ENCODE measurements at regions not wholly inside any gene's neighbourhood (a gene's known extent, or its start where the extent isn't known, plus 50 kb on each side); places are given as distances from the start of the nearest gene placed in this dataset.

DNA sequence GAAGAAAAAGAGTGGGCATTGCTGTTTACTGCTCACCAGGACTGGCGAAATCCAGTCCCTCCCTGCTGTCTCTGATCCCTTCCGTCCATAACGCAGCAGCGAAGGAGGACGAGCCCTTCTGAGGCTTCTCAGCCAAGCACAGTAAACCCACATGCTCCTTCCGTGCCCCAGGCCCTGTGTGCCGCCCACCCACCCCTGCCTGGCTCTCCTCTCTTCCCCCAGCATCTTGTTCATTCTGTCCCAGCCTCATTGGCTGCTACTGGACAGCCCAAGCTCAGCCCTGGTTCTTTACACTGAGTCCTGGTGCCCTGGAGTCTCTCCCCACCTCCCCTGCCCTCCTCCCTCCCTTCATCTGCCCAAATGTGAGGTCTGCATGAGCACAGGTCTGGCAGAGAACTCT lies 559.7 kb downstream of the BRD1 start:
- H3K9me3 Mint-ChIP-seq, result no peaks in the 10 kb centered on the region
- no peak overlapping the region for H3K27ac Mint-ChIP-seq
- H3K4me3 Mint-ChIP-seq, result no peak overlapping the region
- DNase-seq, result no peak
- H3K4me1 Mint-ChIP-seq, result no peaks in the 10 kb centered on the region
- ATAC-seq, result no peak
- H3K27me3 Mint-ChIP-seq, result peaks cover 77% of the 10 kb centered on the region

DNA sequence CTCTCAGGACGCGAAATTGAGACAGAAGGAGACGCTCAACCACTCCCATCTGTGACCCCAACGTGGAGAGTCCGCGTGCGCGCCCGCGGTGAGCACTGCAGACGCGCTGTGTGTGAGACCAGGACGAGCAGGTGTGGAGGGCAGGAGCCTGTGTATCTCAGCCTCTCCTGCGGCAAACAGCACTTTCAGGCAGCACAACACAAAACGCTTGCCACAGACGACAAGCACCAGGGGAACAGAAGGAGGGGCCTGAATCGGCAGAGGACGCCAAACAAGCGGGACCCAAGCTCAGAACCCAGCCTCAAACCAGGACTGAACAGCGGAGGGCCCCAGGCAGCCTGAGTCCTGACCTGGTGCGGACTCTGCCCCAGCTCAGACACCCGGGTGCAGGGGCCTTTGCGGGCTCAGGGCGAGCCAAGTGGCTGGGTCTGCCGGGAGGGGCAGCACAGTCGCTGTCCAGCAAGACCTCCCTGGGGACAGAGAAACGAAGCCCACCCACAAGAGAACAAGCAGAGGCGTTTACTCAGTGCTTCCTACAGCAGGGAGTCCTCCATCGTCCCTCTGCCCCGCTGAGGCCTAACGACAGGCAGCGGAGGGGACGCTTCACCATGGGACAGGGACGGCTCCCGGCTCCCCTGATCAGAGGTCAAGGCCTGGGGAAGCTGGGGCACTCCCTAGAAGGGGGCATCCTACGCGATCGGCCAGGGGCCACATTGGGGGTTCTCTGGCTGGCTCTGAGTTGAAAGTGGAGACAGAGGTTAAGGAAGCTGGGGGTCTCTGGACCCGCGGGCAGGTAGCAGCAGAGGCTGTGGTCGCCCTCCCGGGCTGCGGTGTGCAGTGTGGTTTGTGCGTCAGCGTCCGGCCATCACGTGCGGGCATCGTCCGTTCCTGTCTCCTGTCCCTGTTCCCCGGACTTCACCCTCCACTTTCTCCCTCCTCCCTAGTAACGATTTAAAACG lies 560.8 kb downstream of the BRD1 start:
- no peaks in the 10 kb centered on the region for H3K9me3 Mint-ChIP-seq
- H3K4me1 Mint-ChIP-seq, result no peaks in the 10 kb centered on the region
- no peak overlapping the region for H3K4me3 Mint-ChIP-seq
- H3K27me3 Mint-ChIP-seq, result peaks cover 66% of the 10 kb centered on the region
- DNase-seq, result no peak
- ATAC-seq, result no peak
- H3K27ac Mint-ChIP-seq, result no peak overlapping the region

DNA sequence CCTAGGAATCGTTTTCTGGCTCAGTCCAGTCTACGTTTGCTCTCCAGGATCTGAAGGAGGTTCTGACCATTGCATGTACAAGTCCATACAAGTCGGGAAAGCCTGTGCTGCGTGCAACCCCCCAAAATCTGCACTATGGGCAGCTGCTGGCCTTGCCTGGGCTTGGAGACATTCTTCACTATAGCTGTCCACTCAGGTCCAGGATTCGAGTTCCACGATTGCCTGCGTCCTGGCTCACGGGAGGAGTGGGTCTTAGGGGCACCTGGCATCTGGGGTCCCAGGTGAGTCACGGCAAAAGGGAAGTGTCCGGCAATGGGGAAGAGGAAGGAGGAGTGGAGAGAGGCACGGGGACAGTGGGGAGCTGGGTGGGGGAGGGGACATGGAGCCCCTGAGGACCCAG lies 563.0 kb downstream of the BRD1 start:
- no peak for ATAC-seq
- no peaks in the 10 kb centered on the region for H3K9me3 Mint-ChIP-seq
- H3K27ac Mint-ChIP-seq, result no peak overlapping the region
- peaks cover 47% of the 10 kb centered on the region for H3K27me3 Mint-ChIP-seq
- no peak for DNase-seq
- H3K4me1 Mint-ChIP-seq, result no peaks in the 10 kb centered on the region
- no peak overlapping the region for H3K4me3 Mint-ChIP-seq

DNA sequence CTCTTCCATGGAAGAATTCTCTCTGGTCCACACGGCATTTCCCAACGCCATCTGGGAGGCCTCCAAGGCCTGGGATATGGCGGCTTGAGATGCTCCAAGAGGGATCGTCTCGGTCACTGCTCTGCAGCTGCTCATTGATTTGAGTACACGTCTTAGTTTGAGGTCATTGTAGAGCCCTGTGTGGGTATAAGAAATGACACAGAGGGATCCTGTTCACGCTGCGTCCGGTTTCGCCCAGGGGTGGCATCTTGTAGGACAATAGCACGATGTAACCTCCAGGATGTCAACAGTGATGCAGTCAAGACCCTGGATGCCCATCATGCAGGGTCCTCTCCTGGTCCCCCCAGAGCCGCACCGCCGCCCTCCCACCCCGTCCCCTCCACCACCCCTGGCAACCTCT lies 564.6 kb downstream of the BRD1 start:
- DNase-seq, result no peak
- no peak for ATAC-seq
- Mint-ChIP-seq H3K27me3 (peaks cover 31% of the 10 kb centered on the region), H3K27ac (no peak overlapping the region), H3K4me1 (no peaks in the 10 kb centered on the region), H3K4me3 (no peak overlapping the region), H3K9me3 (no peaks in the 10 kb centered on the region)

DNA sequence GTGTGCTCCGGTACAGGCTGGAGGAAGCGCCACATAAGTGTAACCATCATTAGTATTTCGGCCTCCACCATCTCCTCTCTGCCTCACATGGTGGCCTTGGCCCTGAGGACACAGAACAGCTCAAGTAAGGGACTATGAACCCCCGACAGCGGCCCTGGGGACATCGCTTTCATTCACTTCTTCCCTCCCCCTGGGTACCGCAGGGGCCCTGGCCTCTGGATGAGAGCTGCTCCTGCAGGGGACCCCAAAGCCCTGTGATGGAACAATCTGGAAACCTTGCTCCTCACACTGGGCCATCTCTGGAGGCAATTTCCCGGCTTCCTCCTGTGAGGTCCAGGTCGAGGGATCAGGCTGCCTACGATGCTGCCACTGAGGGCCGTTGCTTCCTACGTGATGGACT lies 565.5 kb downstream of the BRD1 start:
- H3K4me1 Mint-ChIP-seq, result no peaks in the 10 kb centered on the region
- no peak for DNase-seq
- no peak for ATAC-seq
- peaks cover 21% of the 10 kb centered on the region for H3K27me3 Mint-ChIP-seq
- H3K4me3 Mint-ChIP-seq, result no peak overlapping the region
- no peaks in the 10 kb centered on the region for H3K9me3 Mint-ChIP-seq
- peak overlapping the region in 1 of 2 donors; percentile 61 for H3K27ac Mint-ChIP-seq

DNA sequence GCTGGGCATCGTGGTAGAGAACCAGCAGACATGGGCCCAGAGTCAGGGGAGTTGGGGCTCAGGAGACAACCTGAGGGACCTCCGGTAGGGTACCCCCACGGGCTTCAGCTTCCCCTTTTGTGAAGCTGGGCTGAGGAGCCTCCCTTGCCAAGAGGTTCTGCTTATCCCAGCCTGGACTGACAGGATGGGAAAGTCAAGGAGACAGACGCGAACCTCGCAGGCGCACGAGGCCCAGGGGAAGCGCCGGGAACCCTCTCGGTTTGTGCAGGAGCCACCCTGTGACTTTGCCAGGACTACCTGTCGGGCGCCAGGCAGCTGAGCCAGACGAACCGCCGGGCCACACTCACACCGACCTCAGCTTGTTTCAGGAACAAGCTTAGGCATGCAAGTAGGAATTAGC lies 566.1 kb downstream of the BRD1 start:
- H3K27ac Mint-ChIP-seq, result no peak overlapping the region
- ATAC-seq, result no peak

DNA sequence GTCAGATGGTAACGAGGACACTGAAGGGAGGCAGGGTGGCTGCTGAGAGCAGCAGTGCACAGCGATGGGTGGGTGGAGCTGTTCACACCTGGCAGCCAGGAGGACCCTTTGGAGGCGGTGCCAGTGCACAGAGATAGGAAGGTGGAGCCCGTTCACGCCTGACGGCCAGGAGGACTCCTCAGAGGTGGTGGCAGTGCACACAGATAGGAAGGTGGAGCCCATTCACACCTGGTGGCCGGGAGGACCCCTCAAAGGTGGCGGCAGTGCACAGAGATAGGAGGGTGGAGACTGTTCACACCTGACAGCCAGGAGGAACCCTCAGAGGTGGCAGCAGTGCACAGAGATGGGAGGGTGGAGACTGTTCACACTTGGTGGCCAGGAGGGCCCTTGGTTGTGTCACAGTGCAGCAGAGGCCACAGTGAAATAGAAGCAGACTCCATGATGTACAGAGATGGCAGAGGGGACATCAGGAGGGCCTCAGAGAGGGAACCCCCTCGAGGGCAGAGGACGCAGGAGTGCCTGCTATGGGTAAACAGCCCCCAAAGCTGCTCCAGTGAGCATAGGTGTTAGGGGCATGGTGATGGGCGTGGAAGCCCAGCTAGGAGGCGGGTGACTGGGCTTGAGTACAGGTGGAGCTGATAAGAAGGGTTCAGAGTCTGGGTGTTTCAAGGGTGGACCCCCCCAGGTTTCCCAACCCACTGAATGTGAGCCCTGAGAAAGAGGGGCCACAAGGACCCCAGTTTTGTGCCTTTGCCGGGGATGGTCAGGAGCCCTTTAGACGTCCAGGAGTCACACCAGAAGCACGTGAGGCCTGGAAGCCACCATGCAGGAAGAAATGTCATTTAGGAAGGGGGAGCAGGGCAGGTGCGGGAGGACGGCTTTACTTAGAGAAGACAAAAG lies 566.7 kb downstream of the BRD1 start:
- ATAC-seq, result no peak

More for the DNA sequence above, 566.1 kb downstream of the BRD1 start:
- H3K4me1 Mint-ChIP-seq, result no peaks in the 10 kb centered on the region
- H3K4me3 Mint-ChIP-seq, result no peak overlapping the region
- H3K27me3 Mint-ChIP-seq, result peaks cover 16% of the 10 kb centered on the region
- DNase-seq, result no peak
- no peaks in the 10 kb centered on the region for H3K9me3 Mint-ChIP-seq

DNA sequence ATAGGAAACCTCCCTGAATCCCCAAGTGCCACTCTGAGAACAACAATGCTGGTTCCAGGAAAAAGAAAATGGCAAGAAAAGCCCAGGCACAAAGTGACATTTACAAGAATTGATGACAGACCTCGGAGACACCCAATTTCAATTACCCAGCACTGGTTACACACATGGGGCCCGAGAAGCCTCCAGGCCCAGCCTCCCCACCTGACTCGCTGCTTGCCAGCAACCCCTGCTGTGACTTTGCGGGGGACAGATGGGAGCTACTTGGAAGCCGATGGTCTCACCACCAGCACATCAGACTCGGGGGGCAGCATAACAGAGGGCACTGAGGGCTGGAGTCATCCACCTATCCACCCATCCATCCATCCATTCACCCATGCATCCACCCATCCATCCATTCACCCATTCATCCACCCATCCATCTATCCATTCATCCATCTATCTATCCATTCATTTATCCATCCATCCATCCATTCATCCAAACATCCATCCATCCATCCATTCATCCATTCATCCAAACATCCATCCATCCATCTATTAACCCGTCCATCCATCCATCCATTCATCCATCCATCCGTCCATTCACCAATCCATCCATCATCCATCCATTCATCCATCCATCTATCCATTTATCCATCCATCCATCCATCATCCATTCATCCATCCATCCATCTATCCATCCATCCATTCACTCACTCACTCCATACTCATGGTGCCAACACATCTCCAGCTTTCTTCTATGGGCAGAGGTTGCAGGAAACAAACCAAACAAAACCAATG lies 567.6 kb downstream of the BRD1 start:
- Mint-ChIP-seq H3K4me3 (no peak overlapping the region), H3K9me3 (no peaks in the 10 kb centered on the region)
- ATAC-seq, result no peak

More for the DNA sequence above, 566.7 kb downstream of the BRD1 start:
- Mint-ChIP-seq H3K4me1 (no peaks in the 10 kb centered on the region), H3K27ac (no peak overlapping the region), H3K4me3 (no peak overlapping the region), H3K27me3 (peaks cover 14% of the 10 kb centered on the region), H3K9me3 (no peaks in the 10 kb centered on the region)
- DNase-seq, result no peak

DNA sequence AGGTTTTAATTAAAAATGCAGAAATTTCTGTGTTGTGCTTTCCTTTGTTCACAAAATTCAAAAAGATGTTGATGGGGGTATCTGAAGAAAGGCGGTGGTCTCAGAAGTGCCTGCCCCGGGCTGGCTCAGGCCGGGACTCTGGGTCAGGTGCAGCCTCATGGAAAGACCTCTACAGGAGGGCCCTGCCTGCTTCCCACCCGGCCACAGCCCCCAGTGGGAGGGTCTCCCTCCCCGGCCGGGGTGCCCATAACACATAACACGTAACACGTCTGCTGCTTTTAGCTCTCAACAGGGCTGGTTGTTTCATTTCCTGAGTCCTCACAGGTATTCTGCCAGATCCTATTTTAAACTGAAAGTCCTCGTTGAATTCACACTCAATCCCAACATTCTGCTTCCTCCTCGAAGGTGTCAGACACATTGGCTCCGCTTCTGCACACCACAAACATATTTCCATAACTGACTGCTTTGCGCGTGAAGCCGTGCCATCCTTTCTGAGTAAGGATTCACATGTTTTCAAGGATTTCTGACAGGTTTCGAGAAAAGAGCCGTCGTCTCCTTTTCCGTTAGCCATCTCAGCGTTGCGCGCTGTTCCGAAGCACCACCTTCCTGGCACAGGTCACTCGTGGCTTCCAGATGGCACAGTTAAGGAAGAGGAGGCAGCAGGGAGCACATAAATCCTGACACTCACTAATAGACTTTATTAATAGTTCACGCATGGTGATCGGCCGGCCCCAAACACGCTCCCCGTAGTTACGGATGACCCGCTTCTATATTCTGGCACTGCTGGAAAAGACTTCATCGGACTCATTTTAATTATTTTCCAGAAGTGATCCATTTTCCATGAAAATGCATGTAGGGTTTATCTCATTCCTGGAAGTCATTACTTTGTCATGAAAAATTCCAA lies 569.3 kb downstream of the BRD1 start:
- ATAC-seq (no peak), DNase-seq (no peak)
- peaks cover 19% of the 10 kb centered on the region for H3K27me3 Mint-ChIP-seq
- H3K4me1 Mint-ChIP-seq, result no peaks in the 10 kb centered on the region
- no peak overlapping the region for H3K4me3 Mint-ChIP-seq
- no peak overlapping the region for H3K27ac Mint-ChIP-seq
- peaks cover 0 to 6% of the 10 kb centered on the region in 2 donors for H3K9me3 Mint-ChIP-seq

More for the DNA sequence above, 567.6 kb downstream of the BRD1 start:
- Mint-ChIP-seq H3K27ac (peak overlapping the region in 1 of 2 donors; percentile 0), H3K27me3 (peaks cover 18% of the 10 kb centered on the region), H3K4me1 (no peaks in the 10 kb centered on the region)
- DNase-seq, result no peak

DNA sequence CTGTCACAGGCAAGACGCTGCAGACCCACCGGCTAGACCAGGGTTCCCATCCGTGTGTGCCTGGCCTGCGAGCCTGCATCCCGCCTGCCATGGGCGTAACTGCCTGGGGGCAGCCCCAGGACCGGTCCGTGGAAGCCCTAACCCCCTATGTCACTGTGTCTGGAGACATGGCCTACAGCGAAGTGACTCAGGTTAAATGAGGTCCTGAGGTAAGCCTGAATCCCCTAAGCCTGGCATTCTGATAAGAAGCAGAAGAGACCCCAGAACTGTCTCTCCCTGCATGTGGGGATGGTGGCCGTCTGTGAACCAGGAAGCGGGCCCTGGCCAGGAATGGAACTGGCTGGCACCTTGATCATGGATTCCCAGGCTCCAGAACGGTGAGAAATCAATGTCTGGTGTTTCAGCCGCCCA lies 570.1 kb downstream of the BRD1 start:
- H3K4me3 Mint-ChIP-seq, result no peak overlapping the region
- no peak for DNase-seq
- no peaks in the 10 kb centered on the region for H3K4me1 Mint-ChIP-seq
- H3K27ac Mint-ChIP-seq, result no peak overlapping the region
- H3K27me3 Mint-ChIP-seq, result peaks cover 24% of the 10 kb centered on the region
- peaks cover 0 to 6% of the 10 kb centered on the region in 2 donors for H3K9me3 Mint-ChIP-seq
- no peak for ATAC-seq

DNA sequence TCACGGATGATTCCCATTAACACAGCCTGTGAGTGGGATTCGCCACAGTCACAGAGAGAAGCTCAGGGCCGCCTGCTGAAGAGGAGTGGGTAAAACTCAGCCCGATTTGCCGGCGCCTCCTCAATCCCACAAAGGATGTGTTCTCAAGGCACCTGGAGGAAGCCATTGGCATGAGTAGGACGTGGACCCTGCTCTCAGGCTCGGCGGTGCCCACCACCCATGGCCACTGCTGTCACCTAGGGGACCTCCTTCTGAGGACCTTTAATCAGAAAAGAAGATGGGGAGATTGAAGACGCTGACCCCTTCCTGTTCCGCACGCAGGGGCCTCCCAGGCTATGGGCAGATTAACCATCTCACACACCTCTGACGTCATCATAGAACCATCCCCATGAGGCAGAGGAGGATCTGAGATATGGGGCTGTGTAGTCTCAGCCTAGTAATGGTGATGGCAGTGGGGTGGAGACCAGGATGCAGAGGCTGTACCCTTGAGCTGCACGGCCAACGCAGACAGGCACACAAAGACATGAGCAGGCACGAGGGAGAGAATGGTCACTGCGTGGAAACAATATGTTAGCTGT lies 571.8 kb downstream of the BRD1 start:
- peaks cover 0 to 6% of the 10 kb centered on the region in 2 donors for H3K9me3 Mint-ChIP-seq
- H3K4me1 Mint-ChIP-seq, result no peaks in the 10 kb centered on the region
- peaks cover 38% of the 10 kb centered on the region for H3K27me3 Mint-ChIP-seq
- H3K27ac Mint-ChIP-seq, result no peak overlapping the region
- DNase-seq, result no peak
- no peak for ATAC-seq
- no peak overlapping the region for H3K4me3 Mint-ChIP-seq

DNA sequence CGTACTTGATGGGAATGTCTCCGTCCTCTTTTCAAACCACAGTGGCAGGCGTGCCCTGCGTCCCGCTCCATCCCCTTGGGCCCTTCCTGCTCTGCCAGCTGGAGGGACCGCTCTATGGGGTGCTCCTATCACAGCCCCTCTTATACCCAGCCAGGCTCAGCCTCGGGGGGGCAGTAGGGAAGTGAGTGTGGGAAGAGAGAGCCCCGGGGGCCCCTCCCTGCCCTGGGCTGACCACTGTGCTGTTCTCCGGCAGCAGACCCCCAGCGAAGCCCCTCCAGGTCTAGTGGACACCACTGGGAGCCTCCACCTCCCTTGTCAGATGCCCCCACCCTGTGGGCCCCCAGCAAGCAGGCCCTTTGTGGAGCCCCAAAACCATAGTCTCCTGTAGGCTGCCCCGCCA lies 572.5 kb downstream of the BRD1 start:
- no peak overlapping the region for H3K4me3 Mint-ChIP-seq
- ATAC-seq (no peak), DNase-seq (no peak)
- no peaks in the 10 kb centered on the region for H3K4me1 Mint-ChIP-seq
- H3K9me3 Mint-ChIP-seq, result peaks cover 0 to 6% of the 10 kb centered on the region in 2 donors
- no peak overlapping the region for H3K27ac Mint-ChIP-seq
- H3K27me3 Mint-ChIP-seq, result peaks cover 38% of the 10 kb centered on the region

DNA sequence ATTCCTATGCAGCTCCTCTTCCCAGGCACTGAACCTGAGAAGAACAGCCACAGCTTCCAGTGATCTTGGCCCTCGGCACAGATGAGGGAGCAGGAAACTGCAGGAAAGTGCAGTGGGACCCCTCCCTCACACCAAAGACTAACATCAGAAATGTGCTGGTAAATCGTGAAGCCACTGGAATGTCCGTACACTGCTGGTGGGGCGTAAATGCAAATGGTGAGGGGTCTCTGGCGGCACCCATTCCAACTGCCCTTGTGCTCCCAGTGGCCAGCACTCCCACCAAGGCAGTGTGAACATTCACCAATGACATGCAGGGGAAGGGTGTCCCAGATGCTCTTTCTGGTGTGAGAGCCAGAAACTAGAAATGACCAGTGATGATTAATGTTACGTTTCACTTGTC lies 574.0 kb downstream of the BRD1 start:
- peaks cover 0 to 6% of the 10 kb centered on the region in 2 donors for H3K9me3 Mint-ChIP-seq
- no peak for ATAC-seq

DNA sequence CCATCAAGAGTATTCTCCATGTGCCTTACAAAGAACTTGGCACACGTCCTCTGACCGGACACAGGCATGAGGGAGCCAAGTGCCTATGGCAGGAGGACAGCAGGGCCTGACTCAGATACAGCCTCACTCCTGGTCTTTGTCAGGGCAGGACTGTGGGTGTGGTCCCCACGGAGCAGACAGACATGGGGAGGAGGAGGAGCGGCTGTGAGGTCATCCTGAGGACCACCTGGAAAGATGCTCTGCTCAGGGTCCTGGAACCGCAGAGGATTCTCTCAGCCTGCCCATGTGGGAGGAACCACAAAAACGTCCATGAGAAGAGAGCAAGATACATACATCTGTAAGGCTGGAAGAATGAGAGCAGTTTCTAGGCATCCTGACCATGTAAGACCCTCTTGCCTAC lies 576.3 kb downstream of the BRD1 start:
- Mint-ChIP-seq H3K27me3 (peaks cover 38% of the 10 kb centered on the region), H3K27ac (no peak overlapping the region), H3K4me3 (no peak overlapping the region), H3K4me1 (no peaks in the 10 kb centered on the region), H3K9me3 (peaks cover 0 to 6% of the 10 kb centered on the region in 2 donors)
- no peak for DNase-seq
- ATAC-seq, result no peak

More for the DNA sequence above, 574.0 kb downstream of the BRD1 start:
- DNase-seq, result no peak
- Mint-ChIP-seq H3K4me3 (no peak overlapping the region), H3K4me1 (no peaks in the 10 kb centered on the region), H3K27ac (no peak overlapping the region), H3K27me3 (peaks cover 38% of the 10 kb centered on the region)

All from stimulated activated naive CD8-positive, alpha-beta T cell treated with anti-CD3 and anti-CD28 coated beads, Interleukin-15, amount 100 ng/mL, for 72 hours (primary cell).